HUES48 (cell line): ENCODE measurements at regions not wholly inside any gene's neighbourhood (a gene's known extent, or its start where the extent isn't known, plus 50 kb on each side); places are given as distances from the start of the nearest gene placed in this dataset.

Experiments used
- H3K27ac ChIP-seq: one replicate; pipeline ENCODE4 v1.7.0; 2013; ENCODE audit warnings: low read depth, low read length, inconsistent platforms
- H3K27me3 ChIP-seq: 2 replicates; pipeline ENCODE4 v1.6.1; 2013; ENCODE audit warnings: mild to moderate bottlenecking, low read length; ENCODE audit not compliant: control insufficient read depth, insufficient read depth
- H3K36me3 ChIP-seq: 2 replicates; pipeline ENCODE4 v1.6.1; 2013; ENCODE audit warnings: low read length; ENCODE audit not compliant: control insufficient read depth, insufficient read depth
- H3K4me1 ChIP-seq: 2 replicates; pipeline ENCODE4 v1.6.1; 2013; ENCODE audit warnings: mild to moderate bottlenecking, low read length; ENCODE audit not compliant: control insufficient read depth, insufficient read depth
- H3K4me3 ChIP-seq: 2 replicates; pipeline ENCODE4 v1.5.1; 2013; ENCODE audit warnings: mild to moderate bottlenecking, low read depth, low read length
- H3K9ac ChIP-seq: 2 replicates; pipeline ENCODE4 v1.6.1; 2013; ENCODE audit warnings: mild to moderate bottlenecking, low read depth, low read length, moderate library complexity
- H3K9me3 ChIP-seq: 2 replicates; pipeline ENCODE4 v1.6.1; 2013; ENCODE audit warnings: low read length; ENCODE audit not compliant: control insufficient read depth, insufficient read depth

DNA sequence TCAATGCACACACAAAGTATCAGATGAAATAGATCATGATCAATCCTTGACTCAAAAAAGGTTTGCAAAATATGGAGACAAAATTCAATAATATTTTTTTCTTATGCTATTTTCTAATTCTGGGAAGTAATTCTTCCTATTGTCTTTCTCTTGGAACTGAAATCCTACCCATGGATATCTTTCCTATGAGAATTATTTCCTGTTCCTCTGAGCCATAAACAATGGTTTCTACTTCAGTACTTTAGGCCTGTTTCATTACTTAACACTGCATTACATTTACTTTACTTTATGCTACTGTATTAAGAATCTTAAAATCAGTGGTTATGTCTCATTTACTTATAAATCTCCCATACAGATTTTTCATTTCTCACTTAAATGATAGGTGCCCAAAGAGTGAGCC, 1025.4 kb upstream of the ACO1 start:
- Histone ChIP-seq H3K4me3 (no peak overlapping the region), H3K9me3 (no peaks in the 10 kb centered on the region), H3K27ac (no peak overlapping the region), H3K9ac (no peak overlapping the region), H3K27me3 (no peaks in the 10 kb centered on the region), H3K4me1 (no peaks in the 10 kb centered on the region), H3K36me3 (no peaks in the 10 kb centered on the region)

DNA sequence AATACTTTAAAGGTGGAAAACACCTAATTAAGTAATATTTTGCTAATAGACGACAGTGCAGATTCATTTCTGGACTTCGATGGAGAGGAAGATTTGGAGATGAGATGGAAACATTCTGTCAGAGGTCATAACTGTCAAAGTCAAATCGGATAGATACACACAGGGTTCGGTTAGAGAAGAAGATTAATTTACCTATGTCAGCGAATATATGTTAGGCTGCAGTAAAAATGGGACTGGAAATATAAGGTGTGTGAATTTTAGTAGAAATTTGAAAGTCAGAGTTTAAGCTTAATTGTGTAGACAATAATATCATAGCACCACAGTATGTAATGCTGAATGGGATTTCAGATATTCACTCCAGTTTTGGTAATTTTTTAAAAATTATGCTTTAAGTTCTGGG, 1020.3 kb upstream of the ACO1 start:
- H3K4me1 ChIP-seq = no peaks in the 10 kb centered on the region

DNA sequence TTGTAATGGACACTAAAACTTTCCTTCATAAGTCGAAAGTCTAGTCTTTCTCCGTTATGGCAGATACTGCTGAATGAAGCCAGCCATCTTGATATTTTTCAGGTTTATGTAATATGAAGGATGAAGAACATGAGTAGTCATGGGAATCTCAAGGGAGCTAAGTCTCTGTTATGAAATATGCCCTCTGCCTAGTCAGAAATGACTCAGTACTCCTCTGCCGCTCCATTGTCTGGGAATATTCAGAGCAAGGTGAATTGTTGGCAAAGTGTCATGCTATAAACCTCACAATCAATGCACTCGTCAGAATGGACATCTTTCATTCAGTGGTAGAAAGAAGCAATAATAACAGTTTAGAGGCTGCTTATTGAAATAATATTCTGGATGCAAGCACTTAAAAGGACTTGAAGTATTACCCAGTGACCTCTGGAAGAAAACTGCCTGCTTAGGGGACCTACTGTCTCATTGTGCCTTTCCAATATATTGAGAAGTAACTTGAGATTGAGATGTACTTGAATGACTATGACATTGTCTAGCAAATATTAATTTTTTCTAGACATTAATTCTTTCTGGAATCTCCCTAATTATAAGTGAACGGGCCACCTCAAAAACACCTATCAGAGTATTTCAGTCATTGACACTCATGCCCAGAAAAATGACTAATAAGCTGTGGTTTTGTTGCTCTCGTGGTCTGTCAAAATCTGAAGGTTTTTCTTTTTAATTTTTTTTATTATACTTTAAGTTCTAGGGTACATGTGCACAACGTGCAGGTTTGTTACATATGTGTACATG, 1011.5 kb upstream of the ACO1 start:
- no peak overlapping the region for H3K27ac ChIP-seq
- no peak overlapping the region for H3K4me3 ChIP-seq
- H3K27me3 ChIP-seq = no peaks in the 10 kb centered on the region
- H3K4me1 ChIP-seq = no peaks in the 10 kb centered on the region
- H3K36me3 ChIP-seq = no peaks in the 10 kb centered on the region
- no peaks in the 10 kb centered on the region for H3K9me3 ChIP-seq
- no peak overlapping the region for H3K9ac ChIP-seq

More for the DNA sequence above, 1020.3 kb upstream of the ACO1 start:
- Histone ChIP-seq H3K9ac (no peak overlapping the region), H3K27ac (no peak overlapping the region), H3K36me3 (no peaks in the 10 kb centered on the region), H3K9me3 (no peaks in the 10 kb centered on the region), H3K27me3 (no peaks in the 10 kb centered on the region), H3K4me3 (no peak overlapping the region)

DNA sequence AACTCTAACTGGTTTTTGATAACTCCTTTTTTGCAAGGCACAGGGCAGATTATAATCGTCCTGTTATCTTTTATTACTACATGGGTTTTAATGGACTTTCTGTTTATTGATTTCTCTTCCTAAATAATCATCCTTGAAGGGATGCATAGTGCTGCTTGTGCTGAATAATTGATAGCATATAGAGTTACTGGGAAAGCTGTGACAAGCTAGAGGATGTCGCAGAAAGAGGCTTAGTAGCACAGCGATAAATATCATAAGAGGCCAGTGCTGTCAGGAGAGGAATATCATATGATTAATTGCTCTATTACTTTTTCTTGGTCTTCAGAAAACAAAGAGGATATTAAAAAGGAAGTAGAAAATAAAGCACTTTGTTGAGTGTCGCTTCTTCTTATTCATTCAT, 1007.1 kb upstream of the ACO1 start:
- Histone ChIP-seq H3K9me3 (no peaks in the 10 kb centered on the region), H3K4me1 (no peaks in the 10 kb centered on the region), H3K9ac (no peak overlapping the region), H3K27ac (no peak overlapping the region), H3K4me3 (no peak overlapping the region), H3K36me3 (no peaks in the 10 kb centered on the region), H3K27me3 (no peaks in the 10 kb centered on the region)

DNA sequence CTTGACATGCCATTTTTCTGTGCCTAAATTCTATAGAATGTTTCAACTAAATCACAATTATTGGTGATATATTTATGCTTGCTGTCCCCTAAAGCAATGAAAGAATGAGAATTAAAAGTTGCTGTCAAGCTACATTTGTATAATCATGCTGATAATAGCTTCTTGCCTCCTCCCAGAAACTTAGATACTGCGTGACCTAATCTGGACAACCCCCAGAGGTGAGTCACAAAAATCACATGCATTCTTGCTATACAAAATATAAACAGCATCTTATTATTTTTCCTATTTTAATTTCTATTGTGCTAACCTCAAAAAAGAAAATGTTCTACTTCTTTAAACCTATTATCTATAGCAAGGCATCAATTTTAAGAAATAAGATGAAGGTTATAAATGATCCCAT, 995.8 kb upstream of the ACO1 start:
- no peak overlapping the region for H3K9ac ChIP-seq

DNA sequence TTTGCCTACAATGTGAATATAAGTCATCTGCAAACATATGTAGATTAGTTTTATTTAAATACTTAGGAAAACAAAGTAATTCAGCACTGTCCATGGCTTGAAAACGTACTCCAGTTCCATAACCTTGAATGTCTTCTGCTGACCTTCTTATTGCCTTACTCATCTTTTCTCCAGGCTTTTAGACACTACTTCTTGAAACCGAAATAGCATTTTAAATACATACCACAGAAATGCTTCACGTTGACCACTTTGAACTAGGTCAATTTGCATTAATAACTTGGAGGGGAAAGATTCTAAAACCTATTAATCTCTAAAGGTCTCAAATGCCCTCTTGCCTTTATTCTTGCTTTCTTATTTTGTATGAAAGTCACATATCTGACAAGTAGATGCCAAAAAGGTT, 995.4 kb upstream of the ACO1 start:
- Histone ChIP-seq H3K27me3 (no peaks in the 10 kb centered on the region), H3K4me1 (no peaks in the 10 kb centered on the region), H3K27ac (no peak overlapping the region), H3K9me3 (no peaks in the 10 kb centered on the region), H3K36me3 (no peaks in the 10 kb centered on the region), H3K9ac (no peak overlapping the region), H3K4me3 (no peak overlapping the region)

More for the DNA sequence above, 995.8 kb upstream of the ACO1 start:
- H3K4me1 ChIP-seq = no peaks in the 10 kb centered on the region
- H3K27ac ChIP-seq = no peak overlapping the region
- no peak overlapping the region for H3K4me3 ChIP-seq
- H3K27me3 ChIP-seq = no peaks in the 10 kb centered on the region
- H3K36me3 ChIP-seq = no peaks in the 10 kb centered on the region
- H3K9me3 ChIP-seq = no peaks in the 10 kb centered on the region

DNA sequence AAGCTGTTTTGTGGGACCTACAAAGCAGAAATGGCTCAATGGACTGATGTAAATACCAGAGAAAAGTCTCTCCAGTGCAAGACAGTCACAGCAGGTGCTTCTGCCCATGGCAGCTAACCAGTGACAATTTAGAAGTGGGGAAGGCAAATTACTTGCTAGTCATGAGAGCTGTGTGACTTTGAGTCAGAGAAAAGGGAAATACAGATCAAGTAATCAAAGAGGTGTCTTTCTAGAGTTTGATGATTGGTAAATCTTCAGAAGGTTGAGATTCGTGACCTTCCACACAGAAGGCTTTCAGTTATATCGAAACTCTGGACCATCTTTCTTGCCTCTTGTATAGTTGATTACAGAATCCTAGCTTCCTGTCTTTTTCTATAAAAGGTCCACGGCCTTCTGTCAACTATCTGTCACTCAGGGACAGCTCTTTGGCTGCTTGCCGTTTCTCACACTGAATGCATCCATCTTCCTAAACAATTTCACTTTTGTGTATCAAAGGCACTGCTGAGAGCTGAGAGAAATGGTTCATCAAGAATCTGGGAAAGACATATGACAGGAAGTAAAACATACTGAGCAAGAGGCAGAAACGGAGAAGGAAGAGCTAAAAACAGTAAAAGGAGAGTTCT, 993.9 kb upstream of the ACO1 start:
- Histone ChIP-seq H3K4me1 (no peaks in the 10 kb centered on the region), H3K4me3 (no peak overlapping the region), H3K9me3 (no peaks in the 10 kb centered on the region), H3K27me3 (no peaks in the 10 kb centered on the region), H3K9ac (no peak overlapping the region), H3K27ac (no peak overlapping the region), H3K36me3 (no peaks in the 10 kb centered on the region)

DNA sequence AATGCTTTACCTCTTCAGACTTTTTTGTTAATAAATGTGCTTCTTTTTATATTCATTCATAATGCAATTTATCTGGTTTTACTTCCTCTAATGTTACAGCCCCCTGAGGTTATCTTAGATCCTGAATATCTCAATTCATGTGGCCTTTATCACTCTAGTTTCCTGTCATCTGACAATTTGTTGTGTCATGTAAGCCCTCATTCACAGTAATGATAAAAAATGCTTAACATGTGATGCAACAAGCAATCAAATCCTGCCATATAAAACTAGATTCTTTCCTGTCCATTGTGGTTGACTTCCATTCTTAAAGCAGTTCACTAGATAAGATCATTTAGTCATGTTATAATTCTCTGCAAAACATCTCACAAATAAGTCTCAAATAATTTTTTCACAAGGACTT, 991.2 kb upstream of the ACO1 start:
- no peak overlapping the region for H3K9ac ChIP-seq
- no peaks in the 10 kb centered on the region for H3K4me1 ChIP-seq
- H3K27ac ChIP-seq = no peak overlapping the region
- H3K9me3 ChIP-seq = no peaks in the 10 kb centered on the region
- no peaks in the 10 kb centered on the region for H3K36me3 ChIP-seq
- H3K4me3 ChIP-seq = no peak overlapping the region
- H3K27me3 ChIP-seq = no peaks in the 10 kb centered on the region

DNA sequence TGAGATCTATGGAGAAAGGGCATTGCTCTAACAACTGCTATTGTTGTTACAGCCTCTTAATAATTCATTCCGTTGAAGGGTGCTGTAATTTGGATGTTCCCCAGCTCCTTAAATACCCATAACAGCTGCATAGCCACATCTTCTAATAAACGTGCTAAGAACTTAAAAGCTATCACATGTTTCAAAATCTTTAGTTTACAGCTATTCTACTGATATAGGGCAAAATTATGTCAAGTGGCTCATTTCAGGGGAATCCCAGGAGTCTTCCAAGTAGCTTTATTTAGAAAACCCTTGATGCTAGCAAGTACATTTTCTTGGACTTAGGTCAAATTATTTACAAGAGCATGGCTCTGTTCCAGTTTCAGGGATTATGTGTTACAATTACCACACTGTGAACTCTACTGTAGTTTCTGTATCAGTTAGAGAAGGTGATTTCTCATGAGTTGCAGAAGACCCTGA, 990.4 kb upstream of the ACO1 start:
- Histone ChIP-seq H3K36me3 (no peaks in the 10 kb centered on the region), H3K4me1 (no peaks in the 10 kb centered on the region), H3K27ac (no peak overlapping the region), H3K9me3 (no peaks in the 10 kb centered on the region), H3K27me3 (no peaks in the 10 kb centered on the region), H3K4me3 (no peak overlapping the region), H3K9ac (no peak overlapping the region)

DNA sequence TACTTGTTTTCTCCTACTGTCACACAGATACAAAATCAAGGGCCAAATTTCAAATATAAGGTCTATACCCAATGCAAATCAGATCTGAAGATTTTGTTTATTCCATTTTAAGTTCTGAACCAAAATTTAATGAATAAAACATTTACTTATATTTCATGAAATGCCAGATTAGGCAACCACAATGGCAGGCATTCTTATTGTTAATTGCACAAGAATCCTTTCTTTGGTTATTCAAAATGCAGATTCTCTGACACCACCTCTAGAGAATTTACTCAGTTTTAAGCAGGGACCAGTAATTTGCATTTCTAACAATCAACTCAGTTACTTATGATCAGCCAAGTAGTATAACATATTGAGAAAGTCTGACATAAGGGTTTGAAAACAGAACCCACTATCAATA, 972.4 kb upstream of the ACO1 start:
- peaks cover 12% of the 10 kb centered on the region for H3K9me3 ChIP-seq
- H3K9ac ChIP-seq = 0 out of 2 replicates have a peak overlapping the region, but pooled peaks have one; percentile 13
- no peaks in the 10 kb centered on the region for H3K36me3 ChIP-seq
- H3K4me3 ChIP-seq = peak overlapping the region; percentile 22; the same call in 1 of the 2 replicates
- H3K27me3 ChIP-seq = no peaks in the 10 kb centered on the region
- H3K27ac ChIP-seq = peak overlapping the region; percentile 80
- peaks cover 10% of the 10 kb centered on the region for H3K4me1 ChIP-seq

DNA sequence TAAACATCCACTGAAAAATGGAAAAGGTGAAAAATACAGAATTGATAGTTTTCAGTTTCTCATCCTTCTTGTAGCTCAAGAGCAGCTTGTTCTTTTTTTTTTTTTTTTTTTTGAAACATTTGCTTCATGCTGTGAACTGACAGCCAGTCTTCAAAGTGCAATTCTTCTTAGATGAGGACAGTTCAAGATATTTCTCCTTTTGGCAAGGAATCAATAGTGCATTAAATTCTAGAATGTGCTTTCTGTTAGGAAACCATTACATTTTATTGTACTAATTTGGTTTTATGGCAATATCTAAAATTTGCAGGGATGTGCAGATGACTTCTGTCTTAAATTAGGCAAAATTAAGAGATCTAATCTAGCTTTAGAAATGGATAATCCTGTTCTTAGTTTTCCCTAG, 969.3 kb upstream of the ACO1 start:
- Histone ChIP-seq H3K27ac (no peak overlapping the region), H3K36me3 (no peaks in the 10 kb centered on the region), H3K27me3 (no peaks in the 10 kb centered on the region), H3K9me3 (peaks cover 11% of the 10 kb centered on the region), H3K4me3 (no peak overlapping the region), H3K4me1 (peaks cover 10% of the 10 kb centered on the region), H3K9ac (no peak overlapping the region)
